Lower leg skin (tissue), 3 donors: ENCODE measurements at regions not wholly inside any gene's neighbourhood (a gene's known extent, or its start where the extent isn't known, plus 50 kb on each side); places are given as distances from the start of the nearest gene placed in this dataset.

Experiments used
- POLR2A ChIP-seq, 2 donors: fragments of 450-650 bp; IDR thresholded peaks; one replicate each; pipeline ENCODE4 v1.6.1; 2016 to 2017; ENCODE audit warnings: antibody characterized with exemption in 2 of 2, mild to moderate bottlenecking in 1 of 2, moderate library complexity in 1 of 2
- TF ChIP-seq, protein P1 (sequence below), 3 donors: fragments of 450-650 bp; IDR thresholded peaks; one replicate each; pipeline ENCODE4 v1.5.1; 2016; ENCODE audit warnings: antibody characterized with exemption in 3 of 3, mild to moderate bottlenecking in 3 of 3, moderate library complexity in 2 of 3

GRCh38 chr18:52163478-52163877 is 176.5 kb upstream of the DCC start:
- TF ChIP-seq, protein P1, sequence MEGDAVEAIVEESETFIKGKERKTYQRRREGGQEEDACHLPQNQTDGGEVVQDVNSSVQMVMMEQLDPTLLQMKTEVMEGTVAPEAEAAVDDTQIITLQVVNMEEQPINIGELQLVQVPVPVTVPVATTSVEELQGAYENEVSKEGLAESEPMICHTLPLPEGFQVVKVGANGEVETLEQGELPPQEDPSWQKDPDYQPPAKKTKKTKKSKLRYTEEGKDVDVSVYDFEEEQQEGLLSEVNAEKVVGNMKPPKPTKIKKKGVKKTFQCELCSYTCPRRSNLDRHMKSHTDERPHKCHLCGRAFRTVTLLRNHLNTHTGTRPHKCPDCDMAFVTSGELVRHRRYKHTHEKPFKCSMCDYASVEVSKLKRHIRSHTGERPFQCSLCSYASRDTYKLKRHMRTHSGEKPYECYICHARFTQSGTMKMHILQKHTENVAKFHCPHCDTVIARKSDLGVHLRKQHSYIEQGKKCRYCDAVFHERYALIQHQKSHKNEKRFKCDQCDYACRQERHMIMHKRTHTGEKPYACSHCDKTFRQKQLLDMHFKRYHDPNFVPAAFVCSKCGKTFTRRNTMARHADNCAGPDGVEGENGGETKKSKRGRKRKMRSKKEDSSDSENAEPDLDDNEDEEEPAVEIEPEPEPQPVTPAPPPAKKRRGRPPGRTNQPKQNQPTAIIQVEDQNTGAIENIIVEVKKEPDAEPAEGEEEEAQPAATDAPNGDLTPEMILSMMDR (IDR thresholded peaks at IDR 0.05): no peak
- no peak for TF ChIP-seq POLR2A (IDR thresholded peaks at IDR 0.05)
